ENCODE measurements at regions not wholly inside any gene's neighbourhood (a gene's known extent, or its start where the extent isn't known, plus 50 kb on each side); places are given as distances from the start of the nearest gene placed in this dataset.

DNA sequence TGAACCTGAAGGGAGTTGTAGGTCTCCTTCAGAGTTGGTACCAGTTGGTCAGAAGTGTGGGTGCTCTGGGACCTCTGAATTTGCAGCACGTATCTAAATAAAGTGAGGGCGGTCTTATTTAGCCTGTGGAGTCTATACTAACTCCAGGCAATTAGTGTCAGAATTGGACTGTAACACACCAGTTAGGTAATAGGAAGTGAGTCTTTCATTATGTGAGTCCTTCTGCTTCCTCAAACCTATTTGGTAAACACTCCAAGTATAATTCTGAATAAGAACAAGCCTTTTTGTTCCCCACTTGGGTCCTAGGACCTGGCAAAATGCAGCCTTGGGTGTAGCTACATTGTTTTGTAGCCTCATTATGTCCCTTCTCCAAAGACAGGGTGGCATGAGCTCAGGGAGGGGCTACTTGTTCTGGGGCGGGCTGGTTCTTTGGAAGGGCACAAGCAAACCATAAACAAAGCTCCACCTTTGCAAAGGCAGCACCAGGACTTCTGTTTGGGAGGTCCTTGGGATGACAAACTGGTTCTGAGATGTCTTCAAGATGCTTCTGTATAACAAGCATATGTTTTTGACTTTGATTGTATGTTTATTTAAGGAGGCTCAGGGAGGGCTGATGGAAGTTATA is 418.0 kb downstream of the ZNF536 start:
- Histone ChIP-seq H3K4me3 (ENCODE audit: low read depth, low read length) (no peak overlapping the region), H3K27ac (ENCODE audit: low read depth) (no peak overlapping the region), H3K4me1 (ENCODE audit: insufficient read depth) (no peaks in the 10 kb centered on the region), H3K36me3 (ENCODE audit: insufficient read depth) (no peaks in the 10 kb centered on the region)
- WGBS, result 96% methylated on average over 3 of the region's 3 CpGs
- DNase-seq (ENCODE audit: extremely low spot score), result no peak

DNA sequence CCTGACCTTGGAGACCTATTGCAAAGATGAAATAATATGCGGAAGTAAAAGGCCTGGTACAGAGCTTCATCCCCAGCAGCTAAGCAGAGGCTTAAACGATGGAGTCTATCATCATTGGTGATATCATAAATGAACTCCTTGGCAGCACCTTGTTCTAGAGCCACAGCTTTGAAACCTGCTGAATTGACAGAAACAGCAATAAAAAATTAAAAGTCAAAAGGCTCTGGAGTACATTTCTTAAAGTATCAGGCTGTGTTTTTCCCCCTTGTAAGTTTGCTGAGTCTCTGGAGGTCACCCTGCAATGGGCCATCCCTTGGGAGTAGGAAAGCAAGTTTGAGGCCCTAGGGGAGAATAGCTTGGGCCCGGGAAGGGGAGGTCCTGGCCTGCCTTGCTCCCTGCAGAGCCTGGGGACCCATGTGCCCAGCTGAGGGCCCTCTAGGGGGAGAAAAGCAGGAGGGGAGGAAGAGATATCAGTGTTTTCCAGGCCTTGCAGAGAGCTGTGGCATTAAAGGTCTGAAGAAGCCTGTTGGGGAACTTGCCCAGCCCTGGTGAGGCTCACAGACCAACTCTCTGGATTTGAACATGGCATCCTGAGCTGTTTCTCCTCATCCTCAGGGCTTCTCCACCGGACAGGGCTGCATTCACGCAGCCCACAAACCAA is 416.1 kb downstream of the ZNF536 start:
- H3K27ac ChIP-seq (ENCODE audit: low read depth), result no peak overlapping the region
- 93% methylated on average over 5 of the region's 5 CpGs for WGBS
- no peak for DNase-seq (ENCODE audit: extremely low spot score)
- no peak overlapping the region for H3K4me3 ChIP-seq (ENCODE audit: low read depth, low read length)
- H3K4me1 ChIP-seq (ENCODE audit: insufficient read depth), result no peaks in the 10 kb centered on the region
- no peaks in the 10 kb centered on the region for H3K36me3 ChIP-seq (ENCODE audit: insufficient read depth)

GRCh38 chr19:30785458-30786137 is 413.4 kb downstream of the ZNF536 start:
- Histone ChIP-seq H3K4me1 (ENCODE audit: insufficient read depth) (no peaks in the 10 kb centered on the region), H3K4me3 (ENCODE audit: low read depth, low read length) (no peak overlapping the region), H3K36me3 (ENCODE audit: insufficient read depth) (no peaks in the 10 kb centered on the region), H3K27ac (ENCODE audit: low read depth) (no peak overlapping the region)
- DNase-seq (ENCODE audit: extremely low spot score), result no peak
- WGBS, result 88% methylated on average over 5 of the region's 5 CpGs

GRCh38 chr19:30784850-30785457 is 412.8 kb downstream of the ZNF536 start:
- no peak overlapping the region for H3K27ac ChIP-seq (ENCODE audit: low read depth)
- no peak for DNase-seq (ENCODE audit: extremely low spot score)
- 78% methylated on average over 12 of the region's 12 CpGs for WGBS

DNA sequence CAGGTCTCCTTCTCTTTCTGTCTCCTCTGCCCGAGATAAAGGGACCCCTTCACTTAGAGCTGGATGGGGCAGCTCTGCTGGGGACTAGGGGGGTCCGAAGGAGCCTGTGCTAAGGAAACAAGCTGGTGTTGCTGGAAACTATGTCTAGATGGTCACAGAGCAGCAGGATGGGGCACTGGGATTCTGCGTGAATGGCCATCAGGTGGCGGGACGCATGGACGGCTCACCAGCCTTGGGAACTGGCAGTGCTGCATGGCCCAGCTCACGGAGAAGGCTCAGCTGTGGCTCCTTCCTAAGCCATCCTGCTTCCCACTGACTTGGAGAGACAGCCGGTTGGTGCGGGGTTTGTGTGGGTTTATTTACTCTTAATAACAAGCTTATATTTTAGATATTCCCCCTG is 411.8 kb downstream of the ZNF536 start:
- no peak for DNase-seq (ENCODE audit: extremely low spot score)
- WGBS, result 92% methylated on average over 9 of the region's 9 CpGs
- H3K36me3 ChIP-seq (ENCODE audit: insufficient read depth), result no peaks in the 10 kb centered on the region

More at GRCh38 chr19:30784850-30785457, 412.8 kb downstream of the ZNF536 start:
- Histone ChIP-seq H3K4me3 (ENCODE audit: low read depth, low read length) (no peak overlapping the region), H3K36me3 (ENCODE audit: insufficient read depth) (no peaks in the 10 kb centered on the region), H3K4me1 (ENCODE audit: insufficient read depth) (no peaks in the 10 kb centered on the region)

DNA sequence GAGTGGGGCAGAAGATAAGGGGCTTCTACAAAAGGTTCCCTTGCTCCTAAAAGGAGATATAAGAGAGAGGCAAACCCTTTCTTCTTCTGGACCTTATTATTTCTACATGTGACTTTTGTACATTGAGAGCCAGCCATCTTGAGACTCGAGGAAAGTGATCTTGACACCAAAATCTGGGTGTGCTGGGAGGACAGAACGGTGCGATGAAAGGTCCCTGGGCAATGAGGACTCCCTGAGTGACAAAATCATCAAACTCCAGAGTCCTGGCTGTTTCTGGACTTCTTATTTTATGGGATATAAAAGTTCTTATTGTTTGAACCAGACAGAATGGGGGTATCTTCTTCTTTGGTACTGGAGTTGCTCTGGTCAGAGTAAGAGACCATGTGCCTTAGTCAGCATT is 411.0 kb downstream of the ZNF536 start:
- Histone ChIP-seq H3K4me3 (ENCODE audit: low read depth, low read length) (no peak overlapping the region), H3K4me1 (ENCODE audit: insufficient read depth) (no peaks in the 10 kb centered on the region), H3K27ac (ENCODE audit: low read depth) (no peak overlapping the region), H3K36me3 (ENCODE audit: insufficient read depth) (no peaks in the 10 kb centered on the region)
- WGBS, result 93% methylated on average over 3 of the region's 3 CpGs
- DNase-seq (ENCODE audit: extremely low spot score), result no peak

More for the DNA sequence above, 411.8 kb downstream of the ZNF536 start:
- Histone ChIP-seq H3K4me1 (ENCODE audit: insufficient read depth) (no peaks in the 10 kb centered on the region), H3K4me3 (ENCODE audit: low read depth, low read length) (no peak overlapping the region), H3K27ac (ENCODE audit: low read depth) (no peak overlapping the region)

DNA sequence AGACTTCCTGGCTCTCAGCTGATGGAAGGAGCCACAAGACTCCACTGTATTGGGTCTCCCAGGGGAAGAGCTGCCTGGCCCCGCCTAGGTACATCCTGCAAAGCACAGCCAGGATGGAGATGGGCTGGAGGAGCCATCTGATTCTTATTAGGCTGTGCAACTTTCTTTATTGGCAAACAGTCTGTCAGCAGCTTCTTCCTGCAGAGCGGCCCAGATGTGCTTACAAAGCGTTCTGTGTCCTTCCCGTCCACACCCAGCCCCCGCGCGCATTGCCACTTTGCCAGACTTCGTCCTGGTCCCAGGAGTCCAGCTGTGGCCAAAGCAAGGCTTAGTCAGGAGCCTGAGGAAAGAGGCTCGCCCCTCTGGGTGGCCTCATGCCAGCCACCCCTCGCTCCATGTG is 409.3 kb downstream of the ZNF536 start:
- Histone ChIP-seq H3K27ac (ENCODE audit: low read depth) (no peak overlapping the region), H3K36me3 (ENCODE audit: insufficient read depth) (no peaks in the 10 kb centered on the region), H3K4me1 (ENCODE audit: insufficient read depth) (no peaks in the 10 kb centered on the region), H3K4me3 (ENCODE audit: low read depth, low read length) (no peak overlapping the region)
- no peak for DNase-seq (ENCODE audit: extremely low spot score)
- 53% methylated on average over 10 of the region's 10 CpGs for WGBS

GRCh38 chr19:30781047-30781446 is 408.9 kb downstream of the ZNF536 start:
- no peaks in the 10 kb centered on the region for H3K4me1 ChIP-seq (ENCODE audit: insufficient read depth)
- 95% methylated on average over 2 of the region's 2 CpGs for WGBS
- H3K4me3 ChIP-seq (ENCODE audit: low read depth, low read length), result no peak overlapping the region
- H3K27ac ChIP-seq (ENCODE audit: low read depth), result no peak overlapping the region
- DNase-seq (ENCODE audit: extremely low spot score), result no peak
- H3K36me3 ChIP-seq (ENCODE audit: insufficient read depth), result no peaks in the 10 kb centered on the region

DNA sequence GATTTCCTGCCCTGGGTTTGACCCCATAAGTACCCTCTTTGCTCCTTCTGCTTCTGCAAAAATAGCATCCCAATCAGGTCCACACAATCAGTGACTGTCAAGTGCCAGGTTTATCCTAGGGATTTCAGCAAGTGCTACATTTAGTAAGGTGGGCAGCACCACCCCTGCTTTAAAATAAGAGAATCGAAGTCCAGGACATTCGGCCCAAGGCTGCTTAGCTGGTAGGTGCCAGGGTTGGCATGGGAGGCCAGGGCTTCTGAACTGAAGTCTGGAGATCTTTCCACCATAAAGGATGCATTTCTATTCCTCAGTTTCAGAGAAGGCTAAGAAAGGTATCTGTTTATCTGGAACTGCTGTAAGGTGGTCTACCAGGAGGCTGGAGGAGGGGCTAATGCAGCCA is 408.3 kb downstream of the ZNF536 start:
- Histone ChIP-seq H3K27ac (ENCODE audit: low read depth) (no peak overlapping the region), H3K4me3 (ENCODE audit: low read depth, low read length) (no peak overlapping the region), H3K4me1 (ENCODE audit: insufficient read depth) (no peaks in the 10 kb centered on the region), H3K36me3 (ENCODE audit: insufficient read depth) (no peaks in the 10 kb centered on the region)
- DNase-seq (ENCODE audit: extremely low spot score), result no peak
- 64% methylated on average over 2 of the region's 2 CpGs for WGBS

- Histone ChIP-seq H3K4me3 (ENCODE audit: low read depth, low read length) (no peak overlapping the region), H3K36me3 (ENCODE audit: insufficient read depth) (no peaks in the 10 kb centered on the region), H3K27ac (ENCODE audit: low read depth) (no peak overlapping the region), H3K4me1 (ENCODE audit: insufficient read depth) (no peaks in the 10 kb centered on the region)
- peak; percentile 40 for DNase-seq (ENCODE audit: extremely low spot score)
- 39% methylated on average over 6 of the region's 6 CpGs for WGBS
These were observed 407.8 kb downstream of the ZNF536 start for GRCh38 chr19:30780032-30780431.

DNA sequence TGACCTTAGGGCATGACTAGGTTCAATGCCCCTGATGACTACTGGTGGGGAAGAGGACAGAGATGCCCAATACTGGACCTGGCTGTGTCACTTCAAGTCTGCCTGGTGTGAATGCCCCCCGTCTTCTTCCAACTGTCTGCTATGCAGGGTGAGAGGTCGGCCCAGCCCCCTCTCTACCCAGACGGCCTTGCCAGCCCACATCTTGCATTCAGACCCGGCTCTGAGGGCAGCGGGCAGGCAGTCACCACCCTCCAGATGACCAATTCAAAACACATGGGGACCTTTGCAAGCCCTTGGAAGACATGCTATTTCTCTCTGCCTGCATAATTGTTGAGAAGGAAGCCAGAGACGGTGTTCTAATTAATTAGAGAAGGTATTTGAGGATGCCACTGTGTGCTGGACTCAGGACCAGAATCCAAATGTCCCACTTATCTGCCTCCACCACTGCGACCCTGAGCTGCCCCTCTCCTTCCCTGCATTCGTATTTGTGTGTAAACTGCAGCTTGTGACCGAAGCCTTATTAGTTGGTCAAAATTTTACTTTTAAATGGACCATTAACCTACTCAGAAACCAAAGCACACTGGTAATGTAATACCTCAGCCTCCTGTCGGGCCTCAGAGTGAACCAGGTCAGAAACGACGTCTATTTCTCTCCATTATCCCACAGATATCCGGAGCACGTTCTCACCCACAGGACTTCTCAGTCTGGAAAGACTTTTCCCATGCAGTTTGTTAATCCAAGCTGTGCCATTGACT is 407.0 kb downstream of the ZNF536 start:
- Histone ChIP-seq H3K36me3 (ENCODE audit: insufficient read depth) (no peaks in the 10 kb centered on the region), H3K27ac (ENCODE audit: low read depth) (no peak overlapping the region), H3K4me3 (ENCODE audit: low read depth, low read length) (no peak overlapping the region), H3K4me1 (ENCODE audit: insufficient read depth) (no peaks in the 10 kb centered on the region)
- no peak for DNase-seq (ENCODE audit: extremely low spot score)
- WGBS, result 92% methylated on average over 14 of the region's 14 CpGs

GRCh38 chr19:30778061-30778460 is 405.9 kb downstream of the ZNF536 start:
- Histone ChIP-seq H3K27ac (ENCODE audit: low read depth) (no peak overlapping the region), H3K4me3 (ENCODE audit: low read depth, low read length) (no peak overlapping the region), H3K4me1 (ENCODE audit: insufficient read depth) (no peaks in the 10 kb centered on the region), H3K36me3 (ENCODE audit: insufficient read depth) (no peaks in the 10 kb centered on the region)
- 77% methylated on average over 2 of the region's 2 CpGs for WGBS
- DNase-seq (ENCODE audit: extremely low spot score), result no peak

- Histone ChIP-seq H3K27ac (ENCODE audit: low read depth) (no peak overlapping the region), H3K4me1 (ENCODE audit: insufficient read depth) (no peaks in the 10 kb centered on the region), H3K36me3 (ENCODE audit: insufficient read depth) (no peaks in the 10 kb centered on the region), H3K4me3 (ENCODE audit: low read depth, low read length) (no peak overlapping the region)
- no peak for DNase-seq (ENCODE audit: extremely low spot score)
- 64% methylated on average over 4 of the region's 4 CpGs for WGBS
These were observed 403.8 kb downstream of the ZNF536 start for GRCh38 chr19:30775956-30776355.

All from urinary bladder (tissue), 3 donors.